GM18868 (cell line): ENCODE measurements at regions not wholly inside any gene's neighbourhood (a gene's known extent, or its start where the extent isn't known, plus 50 kb on each side); places are given as distances from the start of the nearest gene placed in this dataset.

Experiments used
- ATAC-seq: cut with Tn5 transposase; IDR thresholded peaks from one replicate; pipeline ENCODE4 v1.9.1; 2021; ENCODE audit warnings: mild to moderate bottlenecking, moderate library complexity; ENCODE audit not compliant: unreplicated experiment

DNA sequence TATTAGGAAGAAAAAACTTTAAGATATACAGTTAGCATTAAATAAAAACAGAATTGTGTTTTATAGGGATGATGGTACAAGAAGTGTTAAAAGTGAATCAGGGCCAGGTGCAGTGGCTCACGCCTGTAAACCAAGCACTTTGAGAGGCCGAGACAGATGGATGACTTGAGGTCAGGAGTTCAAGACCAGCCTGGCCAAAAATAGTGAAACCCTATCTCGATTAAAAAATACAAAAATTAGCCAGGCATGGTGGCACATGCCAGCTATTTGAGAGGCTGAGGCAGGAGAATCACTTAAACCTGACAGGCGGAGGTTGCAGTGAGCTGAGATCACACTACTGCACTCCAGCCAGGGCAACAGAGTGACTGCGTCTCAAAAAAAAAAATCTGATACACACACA lies 282.9 kb upstream of the ATP10B start:
- ATAC-seq, result no peak

DNA sequence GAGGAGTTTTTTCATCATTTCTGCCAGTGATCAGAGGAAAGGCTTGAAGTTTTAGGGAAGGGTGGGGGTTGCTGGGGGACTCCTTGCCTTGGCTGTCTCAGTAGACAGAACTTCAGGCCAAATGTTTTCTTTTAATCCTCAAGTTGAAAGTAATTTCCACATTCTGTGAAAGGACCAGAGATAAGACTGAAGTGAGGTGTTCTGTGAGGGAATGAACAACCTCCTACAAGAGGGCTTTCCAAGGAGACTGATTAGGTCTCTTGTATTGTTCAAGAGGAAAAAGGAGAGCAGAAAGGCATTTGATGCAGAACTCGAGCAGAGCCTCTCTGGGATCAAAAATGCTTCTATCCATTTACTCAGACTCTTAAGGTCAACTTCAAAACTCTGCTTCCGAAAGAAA lies 282.1 kb upstream of the ATP10B start:
- ATAC-seq, result no peak

DNA sequence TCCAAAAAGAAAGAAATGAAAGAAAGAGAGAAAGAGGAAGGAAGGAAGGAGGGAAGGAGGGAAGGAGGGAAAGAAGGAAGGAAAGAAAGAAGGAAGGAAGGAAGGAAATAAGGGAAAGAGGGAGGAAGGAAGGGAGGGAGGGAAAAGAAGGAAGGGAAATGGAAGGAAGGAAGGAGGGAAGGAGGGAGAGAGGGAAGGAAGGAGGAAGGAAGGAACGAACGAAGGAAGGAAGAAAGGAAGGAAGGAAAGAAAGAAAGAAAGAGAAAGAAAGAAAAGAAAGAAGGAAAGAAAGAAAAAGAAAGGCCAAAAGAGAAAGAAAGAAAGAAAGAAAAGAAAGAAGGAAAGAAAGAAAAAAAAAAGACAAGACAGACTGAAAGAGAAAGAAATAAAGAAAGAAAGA lies 263.9 kb upstream of the ATP10B start:
- no peak for ATAC-seq

- ATAC-seq, result no peak
Measured at GRCh38 chr5:161112371-161112770, 260.4 kb upstream of the ATP10B start.

- no peak for ATAC-seq
Measured at GRCh38 chr5:161105525-161105924, 253.5 kb upstream of the ATP10B start.

DNA sequence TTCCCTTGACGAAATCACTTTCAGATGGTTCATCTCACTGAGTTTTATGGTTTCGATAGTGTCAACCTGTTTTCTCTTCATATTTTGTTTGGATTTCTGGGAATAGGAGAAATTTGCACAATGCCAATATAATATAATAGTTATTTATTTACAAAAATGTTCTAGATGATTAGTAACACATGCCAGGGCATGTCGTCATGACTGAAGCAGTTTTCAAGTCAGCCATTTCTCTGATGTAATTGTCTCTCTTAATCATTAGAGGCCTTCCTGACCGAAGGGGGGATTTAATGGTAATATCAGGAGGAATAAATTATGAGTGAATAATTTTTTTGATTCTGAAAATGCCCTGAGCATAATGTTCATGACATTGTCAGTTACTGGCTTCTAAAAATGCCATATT lies 246.5 kb upstream of the ATP10B start:
- no peak for ATAC-seq

GRCh38 chr5:161096581-161096980 lies 244.6 kb upstream of the ATP10B start:
- no peak for ATAC-seq

GRCh38 chr5:161095953-161096352 lies 243.9 kb upstream of the ATP10B start:
- no peak for ATAC-seq

DNA sequence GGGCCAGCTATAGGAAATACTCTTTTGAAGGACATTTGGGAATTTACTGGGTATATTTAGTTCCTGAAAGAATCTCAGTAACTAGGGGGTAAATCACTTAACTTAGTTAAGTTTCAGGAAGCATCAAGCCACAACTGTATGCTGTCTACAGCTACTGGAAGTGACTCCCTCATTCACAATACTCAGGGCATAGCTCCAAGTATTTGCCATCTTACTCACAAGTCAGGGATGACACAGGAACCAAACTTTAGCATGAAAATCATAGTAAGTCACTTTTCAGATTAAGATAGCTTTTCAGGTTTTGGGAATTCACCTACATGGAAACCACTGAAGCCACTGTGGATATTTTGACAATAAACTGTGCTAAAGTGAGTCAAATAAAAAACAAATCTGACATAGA lies 242.4 kb upstream of the ATP10B start:
- no peak for ATAC-seq

DNA sequence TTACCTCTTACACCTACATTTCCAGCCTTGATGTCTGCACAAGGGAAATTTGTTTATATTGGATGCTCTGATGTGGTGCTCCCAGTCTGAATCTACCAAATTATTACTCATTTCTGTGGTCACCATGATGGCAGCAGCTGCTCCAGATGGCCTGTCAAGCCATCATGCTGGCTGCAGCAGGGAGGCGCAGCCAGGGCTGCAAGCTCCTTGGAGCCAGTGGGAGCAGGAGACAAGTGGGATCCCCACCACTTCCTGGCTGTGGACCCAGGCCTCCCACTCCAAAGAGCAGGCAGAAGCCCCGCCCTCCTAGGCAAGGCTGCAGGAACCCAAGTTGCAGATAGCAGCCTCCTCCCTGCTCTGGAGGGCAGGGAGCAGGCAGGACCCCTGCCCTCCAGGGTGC lies 241.1 kb upstream of the ATP10B start:
- no peak for ATAC-seq

DNA sequence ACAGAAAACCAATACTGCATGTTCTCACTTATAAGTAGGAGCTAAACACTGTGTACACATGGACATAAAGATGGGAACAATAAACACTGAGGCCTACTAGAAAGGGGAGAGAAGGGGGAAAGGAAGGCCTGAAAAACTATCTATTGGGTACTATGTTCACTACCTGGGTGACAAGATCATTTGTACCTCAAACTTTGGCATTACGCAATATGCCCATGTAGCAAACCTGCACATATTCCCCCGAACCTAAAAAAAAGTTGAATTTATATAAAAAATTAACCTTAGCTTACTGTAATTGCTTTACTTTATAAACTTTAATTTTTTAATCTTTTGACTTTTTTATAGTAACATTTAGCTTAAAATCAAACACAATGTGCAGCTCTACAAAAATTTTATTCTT lies 237.6 kb upstream of the ATP10B start:
- no peak for ATAC-seq

DNA sequence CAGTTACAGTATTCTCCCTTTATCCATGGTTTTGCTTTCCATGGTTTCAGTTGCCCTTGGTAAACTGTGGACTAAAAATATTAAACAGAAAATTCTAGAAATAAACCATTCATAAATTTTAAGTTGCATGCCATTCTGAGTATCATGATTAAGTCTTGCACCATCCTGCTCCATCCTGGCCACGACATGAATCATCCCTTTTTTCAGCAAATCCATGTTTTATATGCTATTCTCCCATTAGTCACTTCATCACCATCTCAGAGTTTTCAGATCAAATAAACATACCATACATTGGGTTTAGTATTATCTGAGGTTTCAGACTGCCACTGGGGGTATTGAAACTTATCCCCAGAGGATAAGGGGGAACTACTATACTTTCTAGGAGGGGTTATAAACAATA lies 234.4 kb upstream of the ATP10B start:
- ATAC-seq, result no peak

- no peak for ATAC-seq
Measured at GRCh38 chr5:161085056-161085455, 233.0 kb upstream of the ATP10B start.

DNA sequence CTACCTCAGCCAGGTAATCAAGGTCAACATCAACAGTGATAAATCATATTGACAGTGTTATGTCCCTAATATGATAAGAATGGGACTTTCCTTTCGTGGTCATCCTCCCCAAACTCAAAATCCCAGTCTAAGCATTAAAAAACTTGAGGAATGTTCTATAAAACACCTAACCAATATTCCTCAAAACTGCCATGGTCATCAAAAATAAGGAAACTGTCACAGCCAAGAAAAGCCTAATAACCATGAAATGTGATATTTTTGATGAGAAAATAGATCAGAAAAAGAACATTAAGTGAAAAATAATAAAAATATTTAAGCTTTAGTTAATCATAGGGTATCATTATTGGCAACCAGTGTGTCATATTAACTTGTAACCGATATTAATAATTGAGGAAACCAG lies 232.1 kb upstream of the ATP10B start:
- ATAC-seq, result no peak

- ATAC-seq, result no peak
Measured at GRCh38 chr5:161078793-161079192, 226.8 kb upstream of the ATP10B start.

DNA sequence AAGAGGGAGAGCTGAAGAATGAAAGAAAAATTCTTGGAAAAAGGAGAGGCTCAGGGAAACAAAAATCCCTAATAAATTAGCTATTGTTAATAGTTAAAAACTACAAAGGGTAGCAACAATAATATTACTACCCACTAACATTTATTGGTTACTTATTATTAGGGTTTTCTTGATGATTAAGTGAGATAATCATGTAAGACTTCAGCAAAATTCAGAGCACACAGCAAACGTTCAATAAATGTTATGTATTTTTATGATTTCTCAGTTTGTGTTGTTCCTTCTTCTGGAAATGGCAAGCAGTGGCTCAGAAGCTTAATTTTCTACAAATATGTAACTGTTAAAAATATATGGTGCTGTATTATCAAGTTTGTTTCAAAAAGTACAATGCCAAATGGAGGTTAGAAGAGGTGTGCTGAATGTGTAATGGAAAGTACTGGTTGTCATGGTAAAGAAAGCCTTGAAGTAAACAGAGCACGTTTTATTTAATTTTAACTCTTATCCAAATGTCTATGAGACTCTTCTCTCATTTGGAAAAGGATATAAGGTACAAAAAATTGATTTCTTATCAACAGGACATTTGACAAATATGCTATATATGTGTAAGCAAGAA lies 226.0 kb upstream of the ATP10B start:
- no peak for ATAC-seq

DNA sequence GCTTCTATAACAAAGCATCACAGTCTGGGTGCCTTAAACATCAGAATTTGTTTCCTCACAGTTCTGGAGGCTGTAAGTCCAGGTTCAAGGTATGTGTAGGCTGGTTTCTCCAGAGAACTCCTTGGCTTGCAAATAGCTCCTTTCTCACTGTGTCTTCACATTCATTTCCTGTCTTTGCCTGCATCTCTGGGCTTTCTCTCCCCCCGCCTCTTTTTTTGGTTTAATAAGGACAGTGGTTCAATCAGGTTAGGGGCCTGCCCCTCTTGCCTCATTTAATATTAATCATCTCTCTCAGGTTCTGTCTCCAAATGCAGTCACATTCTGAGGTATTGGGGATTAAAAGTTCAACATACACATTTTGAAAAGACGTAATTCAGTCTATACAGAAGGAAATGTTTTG lies 225.5 kb upstream of the ATP10B start:
- no peak for ATAC-seq

GRCh38 chr5:161064781-161065180 lies 212.8 kb upstream of the ATP10B start:
- no peak for ATAC-seq

DNA sequence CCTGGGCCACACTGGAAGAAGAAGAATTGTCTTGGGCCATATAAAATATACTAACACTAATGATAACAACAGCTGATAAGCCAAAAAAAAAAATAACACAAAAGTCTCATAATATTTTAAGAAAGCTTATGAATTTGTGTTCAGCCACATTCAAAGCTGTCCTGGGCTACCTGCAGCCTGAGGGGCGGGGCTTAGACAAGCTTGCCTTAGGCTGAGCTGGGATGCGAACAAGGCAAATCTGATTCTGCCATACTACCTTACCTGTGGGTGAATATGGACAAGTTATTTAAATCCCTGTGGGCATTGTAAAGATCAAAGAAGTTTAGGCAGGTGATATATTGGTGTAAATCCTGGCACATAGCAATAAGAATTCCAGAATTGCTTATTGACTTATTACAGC lies 212.3 kb upstream of the ATP10B start:
- no peak for ATAC-seq

- no peak for ATAC-seq
Measured at GRCh38 chr5:161058781-161059180, 206.8 kb upstream of the ATP10B start.

DNA sequence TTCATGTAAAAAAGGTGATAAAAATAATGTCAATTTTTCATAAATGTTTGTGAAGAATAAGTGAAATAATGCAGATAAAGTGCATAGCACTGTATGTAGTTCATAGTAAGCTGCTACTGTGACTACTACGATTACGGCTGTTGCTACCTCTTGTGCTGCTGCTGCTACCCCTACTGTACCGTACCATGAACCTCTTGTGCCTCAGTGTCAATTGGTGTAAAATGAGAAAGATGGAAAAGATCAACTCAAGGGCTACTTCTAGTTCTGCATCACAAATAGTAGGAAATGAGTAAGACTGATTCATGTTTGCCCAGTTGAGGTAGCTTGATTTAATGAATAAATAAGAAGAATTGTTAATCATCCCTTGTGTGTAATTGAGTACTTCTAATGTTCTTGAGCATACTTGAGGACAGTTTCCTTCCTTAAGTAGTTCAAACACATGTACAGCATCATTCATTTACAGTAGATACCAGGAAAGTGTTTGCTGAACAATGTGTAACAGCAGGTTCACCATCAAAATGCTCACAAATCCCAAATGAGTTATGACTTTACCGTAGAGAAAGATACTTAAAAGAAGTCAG lies 200.0 kb upstream of the ATP10B start:
- ATAC-seq, result no peak

GRCh38 chr5:161047024-161047423 lies 195.0 kb upstream of the ATP10B start:
- ATAC-seq, result no peak

- ATAC-seq, result no peak
Measured at GRCh38 chr5:161042862-161043261, 190.9 kb upstream of the ATP10B start.
